Mesendoderm (in vitro differentiated cells): ENCODE measurements at regions not wholly inside any gene's neighbourhood (a gene's known extent, or its start where the extent isn't known, plus 50 kb on each side); places are given as distances from the start of the nearest gene placed in this dataset.

Experiments used
- DNase-seq: peaks from one replicate; pipeline ENCODE4 v3.0.0; 2013
- H2AK5ac ChIP-seq: 2 replicates; pipeline ENCODE4 v1.6.1; 2013; ENCODE audit warnings: low read length, inconsistent platforms
- H2BK120ac ChIP-seq: 2 replicates; pipeline ENCODE4 v1.6.1; 2013; ENCODE audit warnings: low read depth, mild to moderate bottlenecking, low read length, moderate library complexity, mixed read lengths
- H2BK15ac ChIP-seq: replicated peaks from 2 replicates; pipeline ENCODE4 v1.6.1; 2013; ENCODE audit warnings: low read depth, mild to moderate bottlenecking, moderate library complexity
- H2BK5ac ChIP-seq: 2 replicates; pipeline ENCODE4 v1.6.1; 2013; ENCODE audit warnings: low read length, inconsistent platforms
- H3K18ac ChIP-seq: 2 replicates; pipeline ENCODE4 v1.6.1; 2013; ENCODE audit warnings: mild to moderate bottlenecking, low read length, mixed read lengths
- H3K23ac ChIP-seq: one replicate; pipeline ENCODE4 v1.6.1; 2013; ENCODE audit warnings: low read length
- H3K27ac ChIP-seq: 2 replicates; pipeline ENCODE4 v1.5.1; 2013; ENCODE audit warnings: low read depth, mild to moderate bottlenecking, inconsistent platforms, low read length, moderate library complexity
- H3K27me3 ChIP-seq: 2 replicates; pipeline ENCODE4 v1.6.1; 2013; ENCODE audit warnings: low read length, control low read depth, mild to moderate bottlenecking, inconsistent platforms; ENCODE audit not compliant: insufficient read depth, poor library complexity
- H3K36me3 ChIP-seq: 2 replicates; pipeline ENCODE4 v1.6.1; 2013; ENCODE audit warnings: low read length, inconsistent platforms; ENCODE audit not compliant: control insufficient read depth, insufficient read depth
- H3K4ac ChIP-seq: one replicate; pipeline ENCODE4 v1.6.1; 2013; ENCODE audit warnings: low read depth, mild to moderate bottlenecking, low read length, moderate library complexity
- H3K4me1 ChIP-seq: 2 replicates; pipeline ENCODE4 v1.6.1; 2013; ENCODE audit warnings: low read depth, low read length, inconsistent platforms; ENCODE audit not compliant: control insufficient read depth
- H3K4me2 ChIP-seq: 2 replicates; pipeline ENCODE4 v1.6.1; 2013; ENCODE audit warnings: low read length
- H3K4me3 ChIP-seq: 2 replicates; pipeline ENCODE4 v1.5.1; 2013; ENCODE audit warnings: mild to moderate bottlenecking, low read length
- H3K56ac ChIP-seq: one replicate; pipeline ENCODE4 v1.6.1; 2013; ENCODE audit warnings: low read length
- H3K79me1 ChIP-seq: 2 replicates; pipeline ENCODE4 v1.6.1; 2013; ENCODE audit warnings: low read length, inconsistent platforms
- H3K79me2 ChIP-seq: 2 replicates; pipeline ENCODE4 v1.6.1; 2013; ENCODE audit warnings: mild to moderate bottlenecking, low read length; ENCODE audit not compliant: control insufficient read depth, insufficient read depth
- H3K9ac ChIP-seq: 2 replicates; pipeline ENCODE4 v1.6.1; 2013; ENCODE audit warnings: low read length, inconsistent platforms
- H4K5ac ChIP-seq: one replicate; pipeline ENCODE4 v1.6.1; 2013; ENCODE audit warnings: low read length
- H4K8ac ChIP-seq: one replicate; pipeline ENCODE4 v1.6.1; 2013; ENCODE audit warnings: low read depth, mild to moderate bottlenecking, control low read depth, low read length, moderate library complexity
- WGBS: extraction: QIAGEN DNeasy Blood & Tissue Kit; methylation state at CpG from one replicate; pipeline ENCODE4 v1.1.7; 2013; ENCODE audit warnings: low lambda C conversion rate, missing lambda C conversion rate; ENCODE audit not compliant: insufficient coverage; ENCODE audit errors: extremely low coverage; 5-methylcytosine and 5-hydroxymethylcytosine counted together

DNA sequence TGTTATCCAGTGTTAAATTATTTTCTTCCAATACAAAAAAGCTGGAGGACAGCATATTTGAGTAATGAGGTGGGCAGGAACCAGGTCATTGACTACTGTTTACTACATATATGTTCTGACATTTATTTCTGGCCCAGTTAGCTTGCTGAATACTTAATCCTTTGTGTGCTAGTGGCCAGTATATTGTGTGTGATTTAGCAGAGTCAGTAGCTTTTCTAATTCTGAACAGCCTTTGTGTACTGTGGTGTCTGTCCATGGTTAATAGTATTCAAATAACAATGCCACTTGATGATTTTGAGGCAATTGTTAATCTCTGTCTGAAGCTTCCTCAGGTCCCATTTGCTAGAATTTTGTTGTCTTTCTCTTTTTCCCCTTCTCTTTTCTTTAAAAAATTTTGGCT, 286.5 kb upstream of the E2F7 start:
- Histone ChIP-seq H3K56ac (no peak overlapping the region), H3K4me3 (no peak overlapping the region), H2BK5ac (no peak overlapping the region), H3K23ac (no peak overlapping the region), H3K27me3 (no peaks in the 10 kb centered on the region), H2AK5ac (no peak overlapping the region), H3K18ac (no peak overlapping the region), H4K5ac (no peak overlapping the region), H3K4me1 (no peaks in the 10 kb centered on the region), H3K79me2 (no peaks in the 10 kb centered on the region), H3K27ac (no peak overlapping the region), H3K36me3 (no peaks in the 10 kb centered on the region), H3K9ac (no peak overlapping the region), H2BK120ac (no peak overlapping the region), H3K4me2 (no peak overlapping the region), H2BK15ac (no peak overlapping the region), H3K79me1 (no peaks in the 10 kb centered on the region), H3K4ac (no peak overlapping the region), H4K8ac (no peak overlapping the region)
- no peak for DNase-seq

GRCh38 chr12:77349689-77350370, 284.5 kb upstream of the E2F7 start:
- H3K27ac ChIP-seq = no peak overlapping the region
- H3K56ac ChIP-seq = no peak overlapping the region
- H3K4ac ChIP-seq = no peak overlapping the region
- no peak overlapping the region for H3K4me3 ChIP-seq
- no peaks in the 10 kb centered on the region for H3K79me2 ChIP-seq
- no peak overlapping the region for H2BK15ac ChIP-seq
- no peak overlapping the region for H2BK5ac ChIP-seq
- no peak for DNase-seq
- no peaks in the 10 kb centered on the region for H3K36me3 ChIP-seq
- no peak overlapping the region for H4K5ac ChIP-seq
- H3K4me2 ChIP-seq = no peak overlapping the region
- no peaks in the 10 kb centered on the region for H3K4me1 ChIP-seq
- H4K8ac ChIP-seq = no peak overlapping the region
- no peaks in the 10 kb centered on the region for H3K79me1 ChIP-seq
- no peak overlapping the region for H2AK5ac ChIP-seq
- no peaks in the 10 kb centered on the region for H3K27me3 ChIP-seq
- H3K9ac ChIP-seq = no peak overlapping the region
- H3K18ac ChIP-seq = no peak overlapping the region
- whole genome bisulfite sequencing = no CpG with 5 or more reads among the region's 7 CpGs
- H3K23ac ChIP-seq = no peak overlapping the region
- no peak overlapping the region for H2BK120ac ChIP-seq

DNA sequence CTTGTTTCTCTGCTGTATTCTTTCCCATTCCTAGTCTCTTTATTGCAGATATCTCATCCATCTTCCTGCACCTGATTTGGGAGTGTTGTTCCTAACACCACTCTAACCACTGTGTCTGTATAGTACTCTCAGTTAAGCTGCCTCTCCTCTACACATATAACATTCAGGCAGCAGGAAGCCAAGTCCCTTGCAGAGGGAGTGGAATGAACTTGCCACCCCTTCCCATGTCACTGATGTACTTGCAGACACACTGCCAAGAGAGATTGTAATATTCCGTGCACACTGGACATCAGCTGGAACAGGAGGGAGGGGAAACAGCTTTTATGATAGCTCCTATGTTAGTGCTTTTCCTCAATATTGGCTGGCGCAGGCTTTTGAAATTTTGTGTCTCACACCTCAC, 281.6 kb upstream of the E2F7 start:
- Histone ChIP-seq H3K18ac (no peak overlapping the region), H2BK5ac (no peak overlapping the region), H2AK5ac (no peak overlapping the region), H3K56ac (no peak overlapping the region), H4K5ac (no peak overlapping the region), H3K79me2 (no peaks in the 10 kb centered on the region), H4K8ac (no peak overlapping the region), H3K4me1 (no peaks in the 10 kb centered on the region), H3K27ac (no peak overlapping the region), H3K23ac (no peak overlapping the region), H3K4me2 (no peak overlapping the region), H2BK120ac (no peak overlapping the region), H3K4ac (no peak overlapping the region), H2BK15ac (no peak overlapping the region), H3K79me1 (no peaks in the 10 kb centered on the region), H3K4me3 (no peak overlapping the region), H3K36me3 (no peaks in the 10 kb centered on the region), H3K9ac (no peak overlapping the region), H3K27me3 (no peaks in the 10 kb centered on the region)
- WGBS = no CpG with 5 or more reads among the region's 2 CpGs
- DNase-seq = no peak

DNA sequence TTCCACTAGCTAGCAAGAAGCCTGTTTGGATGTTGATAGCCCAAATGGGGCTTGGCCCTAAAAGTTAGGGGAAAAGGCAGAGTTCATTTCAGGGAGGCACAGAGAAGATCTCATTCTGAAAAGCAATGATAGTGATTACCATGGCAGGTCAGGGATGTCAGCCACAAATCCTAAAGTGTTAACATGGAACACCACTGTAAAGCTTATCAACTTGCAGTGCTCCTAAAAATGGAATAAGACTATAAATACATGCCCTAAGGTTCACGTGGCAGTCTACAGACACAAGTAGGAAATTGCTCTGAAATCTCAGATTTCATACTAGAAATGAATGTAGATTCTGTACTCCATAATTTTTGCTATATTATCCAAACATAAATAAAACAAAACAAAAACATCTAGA, 280.0 kb upstream of the E2F7 start:
- Histone ChIP-seq H3K79me1 (no peaks in the 10 kb centered on the region), H4K8ac (no peak overlapping the region), H3K36me3 (no peaks in the 10 kb centered on the region), H3K23ac (no peak overlapping the region), H3K4me3 (no peak overlapping the region), H3K4me1 (no peaks in the 10 kb centered on the region), H3K27ac (no peak overlapping the region), H3K4me2 (no peak overlapping the region), H2BK15ac (no peak overlapping the region), H3K4ac (no peak overlapping the region), H2BK120ac (no peak overlapping the region), H3K79me2 (no peaks in the 10 kb centered on the region), H3K18ac (no peak overlapping the region), H2BK5ac (no peak overlapping the region), H4K5ac (no peak overlapping the region), H3K56ac (no peak overlapping the region), H2AK5ac (no peak overlapping the region), H3K9ac (no peak overlapping the region), H3K27me3 (no peaks in the 10 kb centered on the region)
- no peak for DNase-seq
- WGBS = no CpG with 5 or more reads among the region's 1 CpG

DNA sequence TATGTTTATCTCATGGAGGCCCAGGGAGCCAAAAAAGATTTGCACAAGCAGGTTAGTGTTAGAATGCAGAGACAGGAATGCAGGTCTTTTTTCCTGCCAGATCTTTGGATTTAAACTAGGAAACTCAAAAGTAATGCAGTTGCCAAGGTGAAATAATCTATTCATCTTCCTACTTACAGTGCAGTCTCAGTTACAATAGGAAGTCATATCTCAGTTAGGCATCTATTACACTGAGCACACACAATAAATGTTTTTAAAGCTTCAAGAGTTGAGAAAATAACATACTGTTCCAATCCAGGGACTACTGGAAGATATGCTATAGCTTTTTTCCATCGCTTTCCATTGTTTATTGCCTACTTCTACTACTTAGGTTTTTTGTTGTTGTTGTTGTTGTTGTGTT, 279.3 kb upstream of the E2F7 start:
- no peak overlapping the region for H3K9ac ChIP-seq
- no peak overlapping the region for H3K4me3 ChIP-seq
- no peak overlapping the region for H3K23ac ChIP-seq
- no peak overlapping the region for H2BK5ac ChIP-seq
- H3K4me2 ChIP-seq = no peak overlapping the region
- no peaks in the 10 kb centered on the region for H3K79me2 ChIP-seq
- DNase-seq = no peak
- no peak overlapping the region for H4K5ac ChIP-seq
- H4K8ac ChIP-seq = no peak overlapping the region
- no peak overlapping the region for H3K27ac ChIP-seq
- no CpG with 5 or more reads among the region's 1 CpG for WGBS
- no peak overlapping the region for H3K18ac ChIP-seq
- no peak overlapping the region for H2AK5ac ChIP-seq
- H3K4ac ChIP-seq = no peak overlapping the region
- H3K27me3 ChIP-seq = no peaks in the 10 kb centered on the region
- H3K4me1 ChIP-seq = no peaks in the 10 kb centered on the region
- H3K79me1 ChIP-seq = no peaks in the 10 kb centered on the region
- H2BK15ac ChIP-seq = no peak overlapping the region
- no peak overlapping the region for H3K56ac ChIP-seq
- H3K36me3 ChIP-seq = no peaks in the 10 kb centered on the region
- H2BK120ac ChIP-seq = no peak overlapping the region

DNA sequence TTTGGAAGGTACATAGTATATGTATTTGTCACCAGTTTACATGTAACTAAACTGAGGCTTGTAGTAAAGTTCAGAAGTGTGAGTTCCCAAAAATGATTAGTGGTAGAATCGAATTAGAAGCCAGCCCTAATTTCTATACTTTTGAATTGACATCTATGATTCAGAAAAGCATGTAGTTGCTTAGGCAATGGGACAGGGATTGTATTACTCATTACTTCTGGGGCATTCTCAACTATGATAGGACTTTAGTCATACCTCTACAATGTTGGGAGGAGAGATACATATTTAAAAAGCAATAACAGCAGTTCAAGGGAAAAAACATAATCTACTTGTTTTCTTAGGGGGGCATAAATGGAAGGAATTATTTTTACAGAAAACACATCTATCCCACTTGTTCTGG, 277.9 kb upstream of the E2F7 start:
- H3K23ac ChIP-seq = no peak overlapping the region
- H3K79me1 ChIP-seq = no peaks in the 10 kb centered on the region
- no peak overlapping the region for H2BK120ac ChIP-seq
- H4K5ac ChIP-seq = no peak overlapping the region
- no peak overlapping the region for H3K4me3 ChIP-seq
- no peak overlapping the region for H2BK5ac ChIP-seq
- H3K56ac ChIP-seq = no peak overlapping the region
- H3K36me3 ChIP-seq = no peaks in the 10 kb centered on the region
- no peak for DNase-seq
- no peak overlapping the region for H3K27ac ChIP-seq
- no peak overlapping the region for H3K4me2 ChIP-seq
- no peaks in the 10 kb centered on the region for H3K79me2 ChIP-seq
- H4K8ac ChIP-seq = no peak overlapping the region
- no peaks in the 10 kb centered on the region for H3K27me3 ChIP-seq
- no peak overlapping the region for H2AK5ac ChIP-seq
- H2BK15ac ChIP-seq = no peak overlapping the region
- H3K4ac ChIP-seq = no peak overlapping the region
- no peak overlapping the region for H3K18ac ChIP-seq
- no peaks in the 10 kb centered on the region for H3K4me1 ChIP-seq
- no CpG with 5 or more reads among the region's 1 CpG for WGBS
- no peak overlapping the region for H3K9ac ChIP-seq
